Nephron progenitor cell (in vitro differentiated cells): ENCODE measurements at regions not wholly inside any gene's neighbourhood (a gene's known extent, or its start where the extent isn't known, plus 50 kb on each side); places are given as distances from the start of the nearest gene placed in this dataset.
"Not testable (repeated sequence)": the region's sequence is repeated elsewhere in the genome, so short reads cannot be mapped to it uniquely, and the experiment has no call there.

Experiments
- DNase-seq: peaks from one replicate; pipeline ENCODE4 v3.0.0; 2021
- H3K27ac Mint-ChIP-seq: 2 replicates; pipeline ENCODE4 v1.8.0; 2021; ENCODE audit warnings: mild to moderate bottlenecking, moderate library complexity, mixed read lengths
- H3K27me3 Mint-ChIP-seq: 2 replicates; pipeline ENCODE4 v1.8.0; 2021; ENCODE audit warnings: mild to moderate bottlenecking, low read depth, mixed read lengths; ENCODE audit not compliant: poor library complexity
- H3K36me3 Mint-ChIP-seq: 2 replicates; pipeline ENCODE4 v1.8.0; 2021; ENCODE audit warnings: low read depth, mixed read lengths
- H3K4me1 Mint-ChIP-seq: 2 replicates; pipeline ENCODE4 v1.8.0; 2021; ENCODE audit warnings: mixed read lengths
- H3K4me3 Mint-ChIP-seq: 2 replicates; pipeline ENCODE4 v1.8.0; 2021; ENCODE audit warnings: mild to moderate bottlenecking, moderate library complexity, mixed read lengths
- H3K9me3 Mint-ChIP-seq: 2 replicates; pipeline ENCODE4 v1.8.0; 2021; ENCODE audit warnings: mild to moderate bottlenecking, moderate library complexity, mixed read lengths
- TF ChIP-seq, protein P1 (sequence below): fragments of 200-600 bp; sonication (generic); IDR thresholded peaks from 2 replicates; pipeline ENCODE4 v1.5.0; 2021; ENCODE audit warnings: antibody characterized with exemption

- peak overlapping the region; percentile 14 for H3K27ac Mint-ChIP-seq
- H3K36me3 Mint-ChIP-seq, result no peaks in the 10 kb centered on the region
- no peaks in the 10 kb centered on the region for H3K4me1 Mint-ChIP-seq
- H3K9me3 Mint-ChIP-seq, result no peaks in the 10 kb centered on the region
- DNase-seq, result no peak
- TF ChIP-seq, protein P1, sequence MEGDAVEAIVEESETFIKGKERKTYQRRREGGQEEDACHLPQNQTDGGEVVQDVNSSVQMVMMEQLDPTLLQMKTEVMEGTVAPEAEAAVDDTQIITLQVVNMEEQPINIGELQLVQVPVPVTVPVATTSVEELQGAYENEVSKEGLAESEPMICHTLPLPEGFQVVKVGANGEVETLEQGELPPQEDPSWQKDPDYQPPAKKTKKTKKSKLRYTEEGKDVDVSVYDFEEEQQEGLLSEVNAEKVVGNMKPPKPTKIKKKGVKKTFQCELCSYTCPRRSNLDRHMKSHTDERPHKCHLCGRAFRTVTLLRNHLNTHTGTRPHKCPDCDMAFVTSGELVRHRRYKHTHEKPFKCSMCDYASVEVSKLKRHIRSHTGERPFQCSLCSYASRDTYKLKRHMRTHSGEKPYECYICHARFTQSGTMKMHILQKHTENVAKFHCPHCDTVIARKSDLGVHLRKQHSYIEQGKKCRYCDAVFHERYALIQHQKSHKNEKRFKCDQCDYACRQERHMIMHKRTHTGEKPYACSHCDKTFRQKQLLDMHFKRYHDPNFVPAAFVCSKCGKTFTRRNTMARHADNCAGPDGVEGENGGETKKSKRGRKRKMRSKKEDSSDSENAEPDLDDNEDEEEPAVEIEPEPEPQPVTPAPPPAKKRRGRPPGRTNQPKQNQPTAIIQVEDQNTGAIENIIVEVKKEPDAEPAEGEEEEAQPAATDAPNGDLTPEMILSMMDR, result no peak
- no peaks in the 10 kb centered on the region for H3K27me3 Mint-ChIP-seq
- no peak overlapping the region for H3K4me3 Mint-ChIP-seq
Observed at GRCh38 chr14:51370758-51371386, 130.8 kb downstream of the TMX1 start.

- not testable (repeated sequence) for H3K9me3 Mint-ChIP-seq, H3K36me3 Mint-ChIP-seq, H3K4me1 Mint-ChIP-seq, H3K4me3 Mint-ChIP-seq, H3K27ac Mint-ChIP-seq, H3K27me3 Mint-ChIP-seq, DNase-seq
Observed at GRCh38 chr14:51377186-51377585, 137.1 kb downstream of the TMX1 start.

DNA sequence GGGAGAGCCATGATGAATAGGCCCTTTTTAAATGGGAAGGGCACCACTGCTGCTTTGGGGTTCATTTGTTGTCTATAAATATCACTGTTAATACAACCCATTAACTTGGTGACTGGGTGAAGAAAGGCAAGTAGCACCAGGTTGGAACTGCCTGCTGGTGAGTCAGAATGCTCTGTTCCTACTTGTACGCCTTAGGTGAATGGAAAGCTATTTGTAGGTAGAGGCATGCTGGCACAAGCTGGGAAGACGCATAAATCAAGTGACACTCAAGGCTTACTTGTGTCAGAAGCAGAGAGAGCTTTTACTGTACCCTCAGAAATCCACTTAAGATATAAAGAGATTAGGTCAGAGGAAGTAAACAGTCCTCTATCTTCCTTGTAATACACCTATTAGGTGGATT lies 142.5 kb downstream of the TMX1 start:
- H3K36me3 Mint-ChIP-seq, result no peaks in the 10 kb centered on the region
- no peak overlapping the region for H3K4me3 Mint-ChIP-seq
- H3K4me1 Mint-ChIP-seq, result peaks cover 9% of the 10 kb centered on the region
- no peak overlapping the region for H3K27ac Mint-ChIP-seq
- TF ChIP-seq, protein P1, result no peak
- peaks cover 15% of the 10 kb centered on the region for H3K27me3 Mint-ChIP-seq
- DNase-seq, result no peak
- H3K9me3 Mint-ChIP-seq, result no peaks in the 10 kb centered on the region

GRCh38 chr14:51386411-51386810 lies 146.4 kb downstream of the TMX1 start:
- Mint-ChIP-seq H3K9me3 (no peaks in the 10 kb centered on the region), H3K27me3 (peaks cover 10% of the 10 kb centered on the region), H3K36me3 (no peaks in the 10 kb centered on the region), H3K4me1 (peaks cover 19% of the 10 kb centered on the region), H3K27ac (no peak overlapping the region), H3K4me3 (no peak overlapping the region)
- no peak for DNase-seq
- TF ChIP-seq, protein P1, result no peak

GRCh38 chr14:51386983-51387735 lies 147.1 kb downstream of the TMX1 start:
- no peaks in the 10 kb centered on the region for H3K36me3 Mint-ChIP-seq
- peaks cover 19% of the 10 kb centered on the region for H3K4me1 Mint-ChIP-seq

DNA sequence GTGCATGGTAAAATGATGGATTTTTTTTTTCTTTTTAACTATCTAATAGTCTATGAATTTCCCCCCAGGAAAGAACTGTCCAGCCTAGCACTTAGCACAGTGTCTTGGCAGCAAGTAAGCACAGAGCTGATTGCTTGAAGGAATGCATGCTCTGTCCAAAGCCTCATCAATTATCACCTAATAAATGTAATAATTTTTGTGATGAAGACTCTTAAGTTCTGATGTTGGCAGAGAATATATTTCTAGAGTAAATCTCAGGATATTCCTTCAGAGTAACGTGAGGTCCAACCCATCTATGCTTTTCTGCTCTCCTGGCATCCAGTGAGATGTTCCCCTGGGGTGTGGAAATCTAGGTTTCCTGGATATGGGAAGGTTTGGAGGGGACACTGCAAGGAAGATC lies 152.4 kb downstream of the TMX1 start:
- H3K36me3 Mint-ChIP-seq, result no peaks in the 10 kb centered on the region
- no peak overlapping the region for H3K4me3 Mint-ChIP-seq
- no peaks in the 10 kb centered on the region for H3K27me3 Mint-ChIP-seq
- DNase-seq, result no peak
- TF ChIP-seq, protein P1, result no peak
- peaks cover 36% of the 10 kb centered on the region for H3K4me1 Mint-ChIP-seq
- H3K27ac Mint-ChIP-seq, result no peak overlapping the region
- H3K9me3 Mint-ChIP-seq, result no peaks in the 10 kb centered on the region

More at GRCh38 chr14:51386983-51387735, 147.1 kb downstream of the TMX1 start:
- Mint-ChIP-seq H3K9me3 (no peaks in the 10 kb centered on the region), H3K4me3 (no peak overlapping the region), H3K27ac (no peak overlapping the region), H3K27me3 (peaks cover 9% of the 10 kb centered on the region)
- TF ChIP-seq, protein P1, result no peak
- DNase-seq, result no peak
